GM19351 (cell line): ENCODE measurements at regions not wholly inside any gene's neighbourhood (a gene's known extent, or its start where the extent isn't known, plus 50 kb on each side); places are given as distances from the start of the nearest gene placed in this dataset.

ENCODE experiments used
- ATAC-seq: cut with Tn5 transposase; IDR thresholded peaks from one replicate; pipeline ENCODE4 v1.9.1; 2021; ENCODE audit warnings: mild to moderate bottlenecking, moderate library complexity; ENCODE audit not compliant: unreplicated experiment

GRCh38 chr2:37588316-37588777 is 83.1 kb downstream of the CDC42EP3 start:
- no peak for ATAC-seq

DNA sequence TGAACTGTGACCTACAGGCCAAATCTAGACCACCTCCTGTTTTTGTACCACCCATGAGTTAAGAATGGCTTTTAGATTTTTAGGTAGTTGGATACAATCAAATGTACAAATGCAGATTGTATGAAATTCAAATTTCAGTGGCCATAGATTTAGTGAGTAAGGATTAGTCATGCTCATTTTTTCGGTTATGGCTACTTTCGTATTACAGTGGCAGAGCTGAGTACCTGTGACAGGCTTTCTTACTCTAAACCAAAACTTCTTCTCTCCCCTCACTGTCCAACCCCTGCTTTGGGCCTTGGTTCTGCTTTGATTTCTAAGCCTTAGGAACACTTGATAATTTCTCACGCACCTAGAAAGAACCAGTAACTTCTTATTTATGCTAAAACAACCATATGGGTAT is 82.1 kb downstream of the CDC42EP3 start:
- ATAC-seq = peak; percentile 53

GRCh38 chr2:37590119-37590571 is 81.3 kb downstream of the CDC42EP3 start:
- ATAC-seq = no peak
